ENCODE measurements at regions not wholly inside any gene's neighbourhood (a gene's known extent, or its start where the extent isn't known, plus 50 kb on each side); places are given as distances from the start of the nearest gene placed in this dataset.

DNA sequence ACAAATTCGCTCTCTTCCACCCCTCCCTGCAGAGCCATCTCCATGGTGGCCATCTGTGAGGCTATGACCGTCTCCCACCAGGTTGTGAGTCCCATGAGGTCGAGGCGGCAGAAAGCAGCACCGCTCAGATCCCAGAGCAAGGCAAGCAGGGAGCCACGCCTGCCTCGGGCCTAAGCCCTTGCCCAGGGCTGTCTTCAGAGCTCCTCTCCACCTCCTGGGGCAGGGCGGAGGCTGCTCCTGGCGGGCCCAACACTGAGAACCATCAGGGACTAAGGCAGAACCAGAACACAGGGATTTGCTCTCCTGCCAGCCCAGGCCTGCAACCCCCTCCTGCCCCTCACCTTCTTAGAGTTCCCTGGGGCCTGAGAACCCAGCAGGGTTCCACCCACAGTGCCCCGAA lies 80.9 kb upstream of the WNT11 start:
- H3K4me1 ChIP-seq (ENCODE audit: insufficient read depth, low read length, poor library complexity, severe bottlenecking) = no peaks in the 10 kb centered on the region
- H3K9me3 ChIP-seq (ENCODE audit: low read depth, low read length, poor library complexity, severe bottlenecking) = no peaks in the 10 kb centered on the region
- ChIA-PET CTCF (no interaction called here), POLR2A (ENCODE audit: low non-redundant PET) (no interaction called here)
- DNase-seq (ENCODE audit: low spot score) = no peak
- no peaks in the 10 kb centered on the region for H3K27me3 ChIP-seq (replicated peaks; ENCODE audit: insufficient read depth, low read depth, low read length, poor library complexity)
- BruUV-seq (replicated peaks) = no TSS peak
- H3K36me3 ChIP-seq (ENCODE audit: insufficient read depth, low read length, poor library complexity, severe bottlenecking) = no peaks in the 10 kb centered on the region
- intact Hi-C loops (cut with micrococcal nuclease; ENCODE audit: unreplicated experiment) = no loop called here
- no peak overlapping the region for H3K27ac ChIP-seq (ENCODE audit: low read depth, low read length, poor library complexity, severe bottlenecking)
- no peak overlapping the region for H3K4me3 ChIP-seq (ENCODE audit: low read depth, low read length, poor library complexity, severe bottlenecking)
- TF ChIP-seq, protein P1, sequence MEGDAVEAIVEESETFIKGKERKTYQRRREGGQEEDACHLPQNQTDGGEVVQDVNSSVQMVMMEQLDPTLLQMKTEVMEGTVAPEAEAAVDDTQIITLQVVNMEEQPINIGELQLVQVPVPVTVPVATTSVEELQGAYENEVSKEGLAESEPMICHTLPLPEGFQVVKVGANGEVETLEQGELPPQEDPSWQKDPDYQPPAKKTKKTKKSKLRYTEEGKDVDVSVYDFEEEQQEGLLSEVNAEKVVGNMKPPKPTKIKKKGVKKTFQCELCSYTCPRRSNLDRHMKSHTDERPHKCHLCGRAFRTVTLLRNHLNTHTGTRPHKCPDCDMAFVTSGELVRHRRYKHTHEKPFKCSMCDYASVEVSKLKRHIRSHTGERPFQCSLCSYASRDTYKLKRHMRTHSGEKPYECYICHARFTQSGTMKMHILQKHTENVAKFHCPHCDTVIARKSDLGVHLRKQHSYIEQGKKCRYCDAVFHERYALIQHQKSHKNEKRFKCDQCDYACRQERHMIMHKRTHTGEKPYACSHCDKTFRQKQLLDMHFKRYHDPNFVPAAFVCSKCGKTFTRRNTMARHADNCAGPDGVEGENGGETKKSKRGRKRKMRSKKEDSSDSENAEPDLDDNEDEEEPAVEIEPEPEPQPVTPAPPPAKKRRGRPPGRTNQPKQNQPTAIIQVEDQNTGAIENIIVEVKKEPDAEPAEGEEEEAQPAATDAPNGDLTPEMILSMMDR (conservative IDR thresholded peaks at IDR 0.05; ENCODE audit: low read depth, low read length) = no peak
- no peak for TF ChIP-seq EZH2 (IDR thresholded peaks at IDR 0.05; ENCODE audit: borderline replicate concordance, low read depth, low read length, poor library complexity, severe bottlenecking)

DNA sequence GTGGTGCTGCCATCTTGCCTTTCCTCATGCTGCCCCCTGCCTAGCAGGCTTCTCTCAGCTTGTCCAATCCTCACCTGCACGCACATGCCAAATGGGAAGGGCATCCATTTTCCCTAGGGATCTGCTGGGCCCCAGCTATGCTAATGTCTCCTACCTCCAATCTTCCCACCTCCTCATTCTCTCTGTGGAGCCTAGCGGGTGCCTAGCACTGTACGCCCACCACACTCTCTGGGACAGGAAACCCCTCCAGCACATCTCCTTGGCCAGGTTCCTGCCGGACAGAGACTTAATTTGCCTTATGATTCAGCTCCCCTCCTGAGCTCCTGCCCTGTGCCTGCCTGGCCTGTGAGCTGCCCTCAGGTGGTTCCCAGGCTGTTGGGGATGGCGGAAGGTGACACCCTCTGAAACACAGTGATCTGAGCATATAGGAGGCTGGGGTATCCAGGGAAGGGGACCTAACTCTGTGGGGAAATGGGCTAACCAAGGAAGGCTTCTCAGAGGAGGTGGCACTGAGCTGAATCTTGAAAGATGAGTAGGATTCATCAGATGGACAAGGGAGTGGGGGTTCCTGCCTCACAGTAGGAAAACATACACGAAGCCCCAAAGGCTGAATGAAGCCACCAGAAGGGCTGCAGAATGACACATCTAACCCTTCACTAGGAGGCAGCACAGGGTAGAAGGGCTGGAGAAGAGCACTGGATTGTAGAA lies 79.2 kb upstream of the WNT11 start:
- no TSS peak for BruUV-seq (replicated peaks)
- intact Hi-C loops (cut with micrococcal nuclease; ENCODE audit: unreplicated experiment) = no loop called here
- no peaks in the 10 kb centered on the region for H3K9me3 ChIP-seq (ENCODE audit: low read depth, low read length, poor library complexity, severe bottlenecking)
- no peaks in the 10 kb centered on the region for H3K27me3 ChIP-seq (replicated peaks; ENCODE audit: insufficient read depth, low read depth, low read length, poor library complexity)
- CTCF ChIA-PET = no interaction called here
- H3K4me3 ChIP-seq (ENCODE audit: low read depth, low read length, poor library complexity, severe bottlenecking) = no peak overlapping the region
- no peak for DNase-seq (ENCODE audit: low spot score)
- H3K27ac ChIP-seq (ENCODE audit: low read depth, low read length, poor library complexity, severe bottlenecking) = no peak overlapping the region
- TF ChIP-seq, protein P1 (conservative IDR thresholded peaks at IDR 0.05; ENCODE audit: low read depth, low read length) = no peak
- TF ChIP-seq EZH2 (IDR thresholded peaks at IDR 0.05; ENCODE audit: borderline replicate concordance, low read depth, low read length, poor library complexity, severe bottlenecking) = no peak
- H3K36me3 ChIP-seq (ENCODE audit: insufficient read depth, low read length, poor library complexity, severe bottlenecking) = no peaks in the 10 kb centered on the region
- POLR2A ChIA-PET (ENCODE audit: low non-redundant PET) = no interaction called here
- no peaks in the 10 kb centered on the region for H3K4me1 ChIP-seq (ENCODE audit: insufficient read depth, low read length, poor library complexity, severe bottlenecking)

DNA sequence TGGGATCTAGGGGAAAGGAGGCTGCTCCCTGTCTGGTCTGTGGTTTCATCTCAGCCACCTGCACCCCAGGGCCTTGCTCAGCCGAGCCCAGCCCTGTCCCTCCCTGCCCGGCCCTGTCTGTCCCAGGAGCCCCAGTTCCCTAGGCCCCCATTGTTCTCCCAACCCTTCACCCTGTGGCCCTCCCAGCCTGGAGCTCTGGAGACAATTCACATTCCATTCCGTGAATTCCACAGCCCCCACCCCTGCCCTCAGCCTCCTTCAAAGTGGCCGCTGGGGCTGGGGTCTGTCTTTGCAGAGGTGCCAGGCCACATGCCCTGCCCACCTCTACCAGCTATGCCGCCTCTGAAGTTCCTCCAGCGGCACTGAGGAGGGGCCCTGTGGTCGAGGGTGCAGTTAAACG lies 77.9 kb upstream of the WNT11 start:
- CTCF ChIA-PET = no interaction called here
- Histone ChIP-seq H3K27me3 (replicated peaks; ENCODE audit: insufficient read depth, low read depth, low read length, poor library complexity) (no peaks in the 10 kb centered on the region), H3K36me3 (ENCODE audit: insufficient read depth, low read length, poor library complexity, severe bottlenecking) (no peaks in the 10 kb centered on the region), H3K4me1 (ENCODE audit: insufficient read depth, low read length, poor library complexity, severe bottlenecking) (no peaks in the 10 kb centered on the region), H3K27ac (ENCODE audit: low read depth, low read length, poor library complexity, severe bottlenecking) (no peak overlapping the region), H3K9me3 (ENCODE audit: low read depth, low read length, poor library complexity, severe bottlenecking) (no peaks in the 10 kb centered on the region), H3K4me3 (ENCODE audit: low read depth, low read length, poor library complexity, severe bottlenecking) (no peak overlapping the region)
- TF ChIP-seq, protein P1 (conservative IDR thresholded peaks at IDR 0.05; ENCODE audit: low read depth, low read length) = no peak
- no peak for TF ChIP-seq EZH2 (IDR thresholded peaks at IDR 0.05; ENCODE audit: borderline replicate concordance, low read depth, low read length, poor library complexity, severe bottlenecking)
- no peak for DNase-seq (ENCODE audit: low spot score)
- POLR2A ChIA-PET (ENCODE audit: low non-redundant PET) = no interaction called here
- intact Hi-C loops (cut with micrococcal nuclease; ENCODE audit: unreplicated experiment) = no loop called here
- BruUV-seq (replicated peaks) = no TSS peak

Measured in A673 (cell line).